ENCODE measurements at regions not wholly inside any gene's neighbourhood (a gene's known extent, or its start where the extent isn't known, plus 50 kb on each side); places are given as distances from the start of the nearest gene placed in this dataset.

GRCh38 chr2:189391201-189391600 lies 50.1 kb upstream of the WDR75 start:
- in situ Hi-C loops (cut with HindIII; ENCODE audit: low pct_unique_long_range_greater_than_20kb, low sequenced_read_pairs): no loop called here
- no peak for DNase-seq (ENCODE audit: low read depth)
